ENCODE measurements at regions not wholly inside any gene's neighbourhood (a gene's known extent, or its start where the extent isn't known, plus 50 kb on each side); places are given as distances from the start of the nearest gene placed in this dataset.
"Not testable (repeated sequence)": the region's sequence is repeated elsewhere in the genome, so short reads cannot be mapped to it uniquely, and the experiment has no call there.

DNA sequence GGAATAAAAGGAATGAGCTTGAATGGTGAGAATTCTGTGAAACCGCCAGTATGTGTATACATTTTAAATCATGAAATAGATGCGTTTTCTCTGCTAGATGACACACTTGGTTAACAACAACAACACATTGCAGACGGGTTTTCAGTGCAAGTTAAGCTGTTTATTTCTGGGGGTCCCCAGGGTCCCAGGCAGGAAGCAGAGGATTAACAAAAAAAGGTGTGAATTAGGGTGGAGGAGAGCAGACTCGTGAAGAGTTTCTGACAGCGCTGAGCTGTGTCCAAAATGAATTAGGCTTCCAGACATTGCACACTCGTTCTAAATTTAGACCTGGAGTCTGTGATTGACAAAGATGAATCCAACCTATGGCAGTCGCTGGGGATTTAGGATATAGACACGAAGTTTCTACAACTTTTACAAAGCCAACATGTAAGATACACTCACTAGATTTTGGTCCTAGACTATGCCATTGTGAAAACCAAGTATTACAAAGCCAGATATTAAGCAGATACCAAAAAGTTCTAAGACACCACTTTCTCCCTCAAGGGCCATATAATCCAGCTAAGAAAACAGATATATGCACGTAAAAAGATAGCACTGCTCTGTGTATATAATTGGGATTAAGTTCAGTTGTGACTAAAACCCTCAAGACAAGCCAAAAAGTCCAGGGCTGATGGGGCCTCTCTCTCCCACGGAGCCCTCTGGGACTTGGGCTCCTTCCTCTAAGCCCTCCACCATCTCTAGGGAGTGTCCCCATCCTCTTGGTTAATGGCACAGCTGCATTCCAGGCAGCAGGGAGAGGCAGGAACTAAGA lies 120.2 kb downstream of the ACAA2 start:
- Histone ChIP-seq H3K9me3 (no peaks in the 10 kb centered on the region), H3K27ac (no peak overlapping the region), H3K4me3 (no peak overlapping the region), H3K27me3 (no peaks in the 10 kb centered on the region), H3K36me3 (no peaks in the 10 kb centered on the region), H3K4me1 (no peaks in the 10 kb centered on the region)
- no peak for TF ChIP-seq POLR2AphosphoS5 (IDR thresholded peaks at IDR 0.05)
- TF ChIP-seq, protein P1, sequence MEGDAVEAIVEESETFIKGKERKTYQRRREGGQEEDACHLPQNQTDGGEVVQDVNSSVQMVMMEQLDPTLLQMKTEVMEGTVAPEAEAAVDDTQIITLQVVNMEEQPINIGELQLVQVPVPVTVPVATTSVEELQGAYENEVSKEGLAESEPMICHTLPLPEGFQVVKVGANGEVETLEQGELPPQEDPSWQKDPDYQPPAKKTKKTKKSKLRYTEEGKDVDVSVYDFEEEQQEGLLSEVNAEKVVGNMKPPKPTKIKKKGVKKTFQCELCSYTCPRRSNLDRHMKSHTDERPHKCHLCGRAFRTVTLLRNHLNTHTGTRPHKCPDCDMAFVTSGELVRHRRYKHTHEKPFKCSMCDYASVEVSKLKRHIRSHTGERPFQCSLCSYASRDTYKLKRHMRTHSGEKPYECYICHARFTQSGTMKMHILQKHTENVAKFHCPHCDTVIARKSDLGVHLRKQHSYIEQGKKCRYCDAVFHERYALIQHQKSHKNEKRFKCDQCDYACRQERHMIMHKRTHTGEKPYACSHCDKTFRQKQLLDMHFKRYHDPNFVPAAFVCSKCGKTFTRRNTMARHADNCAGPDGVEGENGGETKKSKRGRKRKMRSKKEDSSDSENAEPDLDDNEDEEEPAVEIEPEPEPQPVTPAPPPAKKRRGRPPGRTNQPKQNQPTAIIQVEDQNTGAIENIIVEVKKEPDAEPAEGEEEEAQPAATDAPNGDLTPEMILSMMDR (IDR thresholded peaks at IDR 0.05): no peak
- TF ChIP-seq POLR2A (IDR thresholded peaks at IDR 0.05): no peak
- no peak for TF ChIP-seq EP300 (IDR thresholded peaks at IDR 0.05)
- no peak for DNase-seq
- intact Hi-C loops (cut with DNase I): no loop called here
- WGBS, 2 donors: 70 to 86% methylated on average over 10 of the region's 10 CpGs

DNA sequence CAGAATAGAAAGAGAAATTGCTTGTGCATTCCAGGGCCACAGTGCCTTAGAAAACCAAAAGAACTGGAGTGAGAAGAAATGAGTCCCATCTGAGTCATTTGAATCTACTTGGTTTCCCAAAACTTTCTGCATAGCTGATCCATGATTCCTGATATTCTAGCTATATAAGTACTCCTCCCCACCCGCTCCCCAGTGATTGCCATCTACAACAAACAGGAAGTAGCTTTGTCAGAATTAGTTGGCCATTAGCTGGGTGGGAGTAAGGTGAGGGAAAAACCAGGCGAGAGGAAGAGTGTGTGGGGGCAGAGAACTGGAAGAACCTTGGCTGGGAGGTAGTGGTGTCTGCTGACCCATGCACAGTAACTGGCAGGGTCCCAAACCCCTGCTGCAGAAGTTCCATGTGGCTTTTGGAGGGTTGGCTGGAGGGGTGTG lies 122.1 kb downstream of the ACAA2 start:
- no peaks in the 10 kb centered on the region for H3K4me1 ChIP-seq
- H3K27ac ChIP-seq: no peak overlapping the region
- intact Hi-C loops (cut with DNase I): no loop called here
- no peaks in the 10 kb centered on the region for H3K36me3 ChIP-seq
- 64 to 78% methylated on average over 2 of the region's 2 CpGs for WGBS, 2 donors
- no peak for DNase-seq
- H3K9me3 ChIP-seq: no peaks in the 10 kb centered on the region
- H3K4me3 ChIP-seq: no peak overlapping the region
- TF ChIP-seq POLR2AphosphoS5 (IDR thresholded peaks at IDR 0.05) (no peak), POLR2A (IDR thresholded peaks at IDR 0.05) (no peak), EP300 (IDR thresholded peaks at IDR 0.05) (no peak)
- TF ChIP-seq, protein P1 (IDR thresholded peaks at IDR 0.05): no peak
- H3K27me3 ChIP-seq: no peaks in the 10 kb centered on the region

DNA sequence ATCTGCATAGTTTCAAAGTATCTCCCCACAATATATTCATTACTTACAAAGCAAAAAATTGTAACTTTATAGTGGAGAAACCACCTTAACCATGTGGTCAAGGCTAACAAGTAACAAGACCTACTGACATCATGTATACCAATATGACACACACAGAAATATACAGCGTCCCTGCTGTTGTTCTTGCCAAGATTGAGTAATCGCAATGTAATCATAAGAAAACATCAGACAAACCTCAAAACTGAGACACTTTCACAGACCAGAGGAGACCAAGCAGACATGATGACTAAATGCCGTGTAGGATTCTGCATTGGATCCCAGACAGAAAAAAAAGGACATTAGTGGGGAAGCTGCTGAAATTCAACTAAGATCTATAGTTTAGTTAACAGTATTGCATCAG lies 123.0 kb downstream of the ACAA2 start:
- no peaks in the 10 kb centered on the region for H3K27me3 ChIP-seq
- DNase-seq: no peak
- H3K36me3 ChIP-seq: no peaks in the 10 kb centered on the region
- H3K4me1 ChIP-seq: no peaks in the 10 kb centered on the region
- no peak overlapping the region for H3K27ac ChIP-seq
- no peaks in the 10 kb centered on the region for H3K9me3 ChIP-seq
- TF ChIP-seq, protein P1 (IDR thresholded peaks at IDR 0.05): no peak
- TF ChIP-seq POLR2AphosphoS5 (IDR thresholded peaks at IDR 0.05): no peak
- TF ChIP-seq POLR2A (IDR thresholded peaks at IDR 0.05): no peak
- no peak for TF ChIP-seq EP300 (IDR thresholded peaks at IDR 0.05)
- 61 to 84% methylated on average over 3 of the region's 3 CpGs for WGBS, 2 donors
- intact Hi-C loops (cut with DNase I): no loop called here
- H3K4me3 ChIP-seq: no peak overlapping the region

DNA sequence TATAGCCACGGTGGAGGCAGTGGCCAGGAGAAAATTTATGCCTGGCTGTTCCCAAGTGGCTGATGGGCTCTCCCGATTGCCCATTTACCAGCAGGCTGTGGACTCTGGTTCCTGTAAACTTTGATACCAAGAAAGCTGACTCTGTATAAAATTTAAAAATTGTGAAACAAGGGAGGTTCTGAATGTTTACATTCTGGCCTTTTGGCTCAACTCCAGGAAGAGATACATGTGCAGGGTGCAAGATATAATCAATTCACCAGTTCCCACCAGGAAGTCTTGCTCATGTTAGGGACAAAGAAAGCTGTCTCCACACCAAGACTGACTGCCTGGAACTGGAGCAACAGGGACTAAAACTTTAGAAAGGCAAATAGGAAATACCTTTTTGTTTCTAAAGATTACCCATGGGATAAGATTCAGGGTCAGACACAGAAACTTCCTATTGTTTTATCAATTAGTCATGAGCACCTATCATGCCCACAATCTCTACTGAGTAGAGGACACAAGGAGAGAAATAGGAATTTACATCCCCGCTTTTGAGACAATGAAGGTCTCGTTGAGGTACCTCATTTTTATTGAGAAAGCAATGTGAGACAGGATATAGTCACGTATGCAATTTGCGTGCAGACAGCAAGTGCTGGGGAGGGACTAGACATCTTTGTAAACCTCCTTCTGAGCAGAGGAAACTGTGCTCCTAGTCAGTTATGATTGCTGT lies 123.5 kb downstream of the LIPG start:
- WGBS, 2 donors: 48 to 74% methylated on average over 6 of the region's 6 CpGs
- no peak for DNase-seq
- intact Hi-C loops (cut with DNase I): no loop called here

DNA sequence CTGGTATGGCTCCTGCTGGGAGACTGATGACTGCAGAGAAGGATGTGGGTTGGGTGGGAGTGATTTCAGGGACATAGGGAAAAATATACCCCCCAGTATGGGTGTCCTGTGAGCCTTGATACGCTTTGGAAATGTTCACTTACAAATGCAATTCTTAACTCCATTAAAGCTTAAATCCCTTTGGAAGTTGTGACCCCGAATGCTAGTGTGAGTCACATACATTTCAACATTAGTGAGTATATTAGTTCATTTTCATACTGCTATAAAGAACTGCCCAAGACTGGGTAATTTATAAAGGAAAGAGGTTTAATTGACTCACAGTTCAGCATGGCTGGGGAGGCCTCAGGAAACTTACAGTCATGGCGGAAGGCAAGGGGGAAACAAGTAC lies 120.9 kb downstream of the LIPG start:
- H3K9me3 ChIP-seq; DNase-seq; H3K27ac ChIP-seq; H3K4me1 ChIP-seq; H3K27me3 ChIP-seq; H3K36me3 ChIP-seq; intact Hi-C loops (cut with DNase I); H3K4me3 ChIP-seq: not testable (repeated sequence)
- 93 to 96% methylated on average over 3 of the region's 3 CpGs for WGBS, 2 donors

More for the DNA sequence above, 123.5 kb downstream of the LIPG start:
- no peaks in the 10 kb centered on the region for H3K9me3 ChIP-seq
- no peak overlapping the region for H3K27ac ChIP-seq
- H3K4me3 ChIP-seq: no peak overlapping the region
- H3K36me3 ChIP-seq: no peaks in the 10 kb centered on the region
- TF ChIP-seq POLR2AphosphoS5 (IDR thresholded peaks at IDR 0.05): no peak
- TF ChIP-seq, protein P1 (IDR thresholded peaks at IDR 0.05): no peak
- TF ChIP-seq POLR2A (IDR thresholded peaks at IDR 0.05): no peak
- no peak for TF ChIP-seq EP300 (IDR thresholded peaks at IDR 0.05)
- no peaks in the 10 kb centered on the region for H3K4me1 ChIP-seq
- no peaks in the 10 kb centered on the region for H3K27me3 ChIP-seq

Measured in sigmoid colon (tissue), 6 donors.